ENCODE measurements at regions not wholly inside any gene's neighbourhood (a gene's known extent, or its start where the extent isn't known, plus 50 kb on each side); places are given as distances from the start of the nearest gene placed in this dataset.

DNA sequence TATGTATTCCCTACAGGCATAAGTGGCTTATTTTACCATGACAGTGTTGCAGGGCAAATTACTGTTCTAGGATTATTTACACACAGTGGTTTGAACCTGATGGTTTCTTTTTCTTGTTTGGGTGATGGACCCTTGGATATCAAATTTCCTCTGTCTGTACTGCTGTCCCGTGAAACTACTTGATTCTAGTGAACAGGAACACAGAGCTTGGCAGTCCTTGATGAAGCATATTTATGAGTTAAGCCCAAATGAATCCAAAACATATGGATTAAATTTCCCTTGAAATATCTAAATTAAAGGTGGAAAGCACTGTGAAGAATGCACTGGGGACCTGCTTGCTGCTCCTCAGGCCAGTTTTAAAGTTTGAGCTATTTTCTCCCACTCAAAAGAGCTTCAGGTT lies 635.3 kb downstream of the INHBA start:
- TF ChIP-seq, protein P1, sequence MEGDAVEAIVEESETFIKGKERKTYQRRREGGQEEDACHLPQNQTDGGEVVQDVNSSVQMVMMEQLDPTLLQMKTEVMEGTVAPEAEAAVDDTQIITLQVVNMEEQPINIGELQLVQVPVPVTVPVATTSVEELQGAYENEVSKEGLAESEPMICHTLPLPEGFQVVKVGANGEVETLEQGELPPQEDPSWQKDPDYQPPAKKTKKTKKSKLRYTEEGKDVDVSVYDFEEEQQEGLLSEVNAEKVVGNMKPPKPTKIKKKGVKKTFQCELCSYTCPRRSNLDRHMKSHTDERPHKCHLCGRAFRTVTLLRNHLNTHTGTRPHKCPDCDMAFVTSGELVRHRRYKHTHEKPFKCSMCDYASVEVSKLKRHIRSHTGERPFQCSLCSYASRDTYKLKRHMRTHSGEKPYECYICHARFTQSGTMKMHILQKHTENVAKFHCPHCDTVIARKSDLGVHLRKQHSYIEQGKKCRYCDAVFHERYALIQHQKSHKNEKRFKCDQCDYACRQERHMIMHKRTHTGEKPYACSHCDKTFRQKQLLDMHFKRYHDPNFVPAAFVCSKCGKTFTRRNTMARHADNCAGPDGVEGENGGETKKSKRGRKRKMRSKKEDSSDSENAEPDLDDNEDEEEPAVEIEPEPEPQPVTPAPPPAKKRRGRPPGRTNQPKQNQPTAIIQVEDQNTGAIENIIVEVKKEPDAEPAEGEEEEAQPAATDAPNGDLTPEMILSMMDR (IDR thresholded peaks at IDR 0.05; ENCODE audit: low read depth, low read length): no peak
- TF ChIP-seq EZH2phosphoT487 (IDR thresholded peaks at IDR 0.05; ENCODE audit: low read depth): no peak

Data from OCI-LY3 (cell line).